Pancreas (tissue), 10 donors: ENCODE measurements at regions not wholly inside any gene's neighbourhood (a gene's known extent, or its start where the extent isn't known, plus 50 kb on each side); places are given as distances from the start of the nearest gene placed in this dataset.

Experiments used
- ATAC-seq, 4 donors: fragments of 200-7000 bp; cut with Tn5 transposase; one replicate each; pipeline versions ENCODE4 v1.8.0 to v1.9.1; 2020; ENCODE audit warnings: mild to moderate bottlenecking in 4 of 4, moderate library complexity in 4 of 4
- DNase-seq, 6 donors: peaks; one replicate each; pipeline ENCODE4 v3.0.0-alpha.2; 2020
- FAIRE-seq: peaks from 2 replicates; lab custom pipeline; 2012; peaks lifted over from hg19 to GRCh38; lab: Jason Lieb, UNC
- H3K27ac ChIP-seq, 4 donors: fragments of 200-600 bp; sonication (generic); 1 replicate in 3 of 4; 2 replicates in 1 of 4; pipeline versions ENCODE4 v1.5.0 to v1.8.0; 2020
- H3K27me3 ChIP-seq, 4 donors: fragments of 200-600 bp; one replicate each; pipeline ENCODE4 v1.8.0; 2021
- H3K36me3 ChIP-seq, 3 donors: fragments of 200-600 bp; sonication (generic) in 1 of 3; one replicate each; pipeline versions ENCODE4 v1.5.0 to v1.8.0; 2020 to 2021
- H3K4me1 ChIP-seq, 3 donors: fragments of 200-600 bp; one replicate each; pipeline ENCODE4 v1.8.0; 2021
- H3K4me3 ChIP-seq, 4 donors: fragments of 200-600 bp; sonication (generic) in 2 of 4; one replicate each; pipeline versions ENCODE4 v1.5.0 to v1.8.0; 2020 to 2021
- H3K9me3 ChIP-seq, 4 donors: fragments of 200-600 bp; one replicate each; pipeline ENCODE4 v1.8.0; 2021
- WGBS, 2 donors: extraction: QIAGEN DNeasy Blood & Tissue Kit; methylation state at CpG; one replicate each; pipeline ENCODE4 v1.1.7; 2013; 5-methylcytosine and 5-hydroxymethylcytosine counted together
- intact Hi-C, 3 donors: fragments of 100-400 bp; cut with DNase I; formaldehyde crosslinking; loops; one replicate each; pipeline versions ENCODE4 v1.11.1 to v1.14.2; 2022
- TF ChIP-seq, protein P1 (sequence below), 4 donors: fragments of 200-600 bp; sonication (generic) in 3 of 4; IDR thresholded peaks; one replicate each; pipeline versions ENCODE4 v1.5.0 to v1.8.0; 2021; ENCODE audit warnings: antibody characterized with exemption in 4 of 4
- donor health status: healthy with polysubstance abuse.
- donor health status: DM: no; HTN: no; CAD: no; lungs with moderate emphysema.
- donor health status: DM: no; HTN: no; CAD: no.
- donor health status: control.
- donor health status: control.
- donor health status: Bipolar disorder and iron deficiency.
- donor health status: DM: yes; HTN: yes; CAD: no.
- donor health status: DM: no; HTN: no; CAD: no.
- donor health status: DM: no; HTN: no; CAD: no.
- donor health status: DM: yes; HTN: yes; CAD: no.

GRCh38 chr6:163772701-163773100, 358.2 kb downstream of the QKI start:
- Histone ChIP-seq H3K36me3 (no peaks in the 10 kb centered on the region), H3K27me3 (no peaks in the 10 kb centered on the region), H3K9me3 (no peaks in the 10 kb centered on the region), H3K4me1 (no peaks in the 10 kb centered on the region), H3K4me3 (no peak overlapping the region), H3K27ac (no peak overlapping the region)
- TF ChIP-seq, protein P1, sequence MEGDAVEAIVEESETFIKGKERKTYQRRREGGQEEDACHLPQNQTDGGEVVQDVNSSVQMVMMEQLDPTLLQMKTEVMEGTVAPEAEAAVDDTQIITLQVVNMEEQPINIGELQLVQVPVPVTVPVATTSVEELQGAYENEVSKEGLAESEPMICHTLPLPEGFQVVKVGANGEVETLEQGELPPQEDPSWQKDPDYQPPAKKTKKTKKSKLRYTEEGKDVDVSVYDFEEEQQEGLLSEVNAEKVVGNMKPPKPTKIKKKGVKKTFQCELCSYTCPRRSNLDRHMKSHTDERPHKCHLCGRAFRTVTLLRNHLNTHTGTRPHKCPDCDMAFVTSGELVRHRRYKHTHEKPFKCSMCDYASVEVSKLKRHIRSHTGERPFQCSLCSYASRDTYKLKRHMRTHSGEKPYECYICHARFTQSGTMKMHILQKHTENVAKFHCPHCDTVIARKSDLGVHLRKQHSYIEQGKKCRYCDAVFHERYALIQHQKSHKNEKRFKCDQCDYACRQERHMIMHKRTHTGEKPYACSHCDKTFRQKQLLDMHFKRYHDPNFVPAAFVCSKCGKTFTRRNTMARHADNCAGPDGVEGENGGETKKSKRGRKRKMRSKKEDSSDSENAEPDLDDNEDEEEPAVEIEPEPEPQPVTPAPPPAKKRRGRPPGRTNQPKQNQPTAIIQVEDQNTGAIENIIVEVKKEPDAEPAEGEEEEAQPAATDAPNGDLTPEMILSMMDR (IDR thresholded peaks at IDR 0.05) = no peak
- no peak for FAIRE-seq
- no peak for ATAC-seq
- DNase-seq = no peak
- intact Hi-C loops = no loop called here
- WGBS, 2 donors = 55 to 56% methylated on average over 1 of the region's 1 CpG

- intact Hi-C loops = no loop called here
- TF ChIP-seq, protein P1 (IDR thresholded peaks at IDR 0.05) = no peak
- 56 to 69% methylated on average over 1 of the region's 1 CpG for WGBS, 2 donors
- Histone ChIP-seq H3K27ac (no peak overlapping the region), H3K27me3 (no peaks in the 10 kb centered on the region), H3K4me3 (no peak overlapping the region), H3K9me3 (no peaks in the 10 kb centered on the region), H3K36me3 (no peaks in the 10 kb centered on the region), H3K4me1 (no peaks in the 10 kb centered on the region)
- DNase-seq (no peak), FAIRE-seq (no peak), ATAC-seq (no peak)
These were observed 356.7 kb downstream of the QKI start for GRCh38 chr6:163771180-163771579.

GRCh38 chr6:163768905-163769304, 354.4 kb downstream of the QKI start:
- no peak for ATAC-seq
- H3K9me3 ChIP-seq = no peaks in the 10 kb centered on the region
- no peak for FAIRE-seq
- H3K4me1 ChIP-seq = no peaks in the 10 kb centered on the region
- DNase-seq = no peak
- TF ChIP-seq, protein P1 (IDR thresholded peaks at IDR 0.05) = no peak
- no peak overlapping the region for H3K4me3 ChIP-seq
- H3K27me3 ChIP-seq = no peaks in the 10 kb centered on the region
- no peaks in the 10 kb centered on the region for H3K36me3 ChIP-seq
- intact Hi-C loops = no loop called here
- H3K27ac ChIP-seq = no peak overlapping the region

- no peak overlapping the region for H3K27ac ChIP-seq
- H3K4me1 ChIP-seq = no peaks in the 10 kb centered on the region
- no peaks in the 10 kb centered on the region for H3K27me3 ChIP-seq
- H3K9me3 ChIP-seq = no peaks in the 10 kb centered on the region
- no peaks in the 10 kb centered on the region for H3K36me3 ChIP-seq
- FAIRE-seq (no peak), ATAC-seq (no peak), DNase-seq (no peak)
- TF ChIP-seq, protein P1 (IDR thresholded peaks at IDR 0.05) = no peak
- no peak overlapping the region for H3K4me3 ChIP-seq
- intact Hi-C loops = no loop called here
- 78 to 89% methylated on average over 2 of the region's 2 CpGs for WGBS, 2 donors
These were observed 352.4 kb downstream of the QKI start for GRCh38 chr6:163766936-163767335.

GRCh38 chr6:163765335-163765734, 350.8 kb downstream of the QKI start:
- H3K4me1 ChIP-seq = no peaks in the 10 kb centered on the region
- no peaks in the 10 kb centered on the region for H3K9me3 ChIP-seq
- intact Hi-C loops = no loop called here
- H3K36me3 ChIP-seq = no peaks in the 10 kb centered on the region
- no peaks in the 10 kb centered on the region for H3K27me3 ChIP-seq
- DNase-seq = no peak
- TF ChIP-seq, protein P1 (IDR thresholded peaks at IDR 0.05) = no peak
- 52 to 57% methylated on average over 1 of the region's 1 CpG for WGBS, 2 donors
- no peak for FAIRE-seq
- H3K27ac ChIP-seq = no peak overlapping the region
- ATAC-seq = no peak
- no peak overlapping the region for H3K4me3 ChIP-seq
